ENCODE measurements at regions not wholly inside any gene's neighbourhood (a gene's known extent, or its start where the extent isn't known, plus 50 kb on each side); places are given as distances from the start of the nearest gene placed in this dataset.

- intact Hi-C loops (cut with DNase I): loop anchor here in 1 of 10 donors (5.0 kb wide), 1 partner anchor 47 kb away; no protein-coding TSS in a partner anchor
- WGBS, 2 donors: 62 to 67% methylated on average over 9 of the region's 9 CpGs
These were observed 193.9 kb upstream of the PLXNC1 start for GRCh38 chr12:93954166-93955112.

GRCh38 chr12:93956551-93956950 lies 191.8 kb upstream of the PLXNC1 start:
- Histone ChIP-seq H3K4me3 (no peak overlapping the region), H3K36me3 (no peaks in the 10 kb centered on the region), H3K4me1 (peaks cover 0 to 6% (median 0%) of the 10 kb centered on the region in 9 donors), H3K27me3 (no peaks in the 10 kb centered on the region), H3K27ac (peak overlapping the region in 3 of 10 donors; percentile 2 to 71 (median 22)), H3K9me3 (peaks cover 0 to 7% (median 0%) of the 10 kb centered on the region in 11 donors)
- no peak for ATAC-seq
- 87 to 89% methylated on average over 2 of the region's 2 CpGs for WGBS, 2 donors
- no peak for DNase-seq
- intact Hi-C loops (cut with DNase I): no loop called here
- TF ChIP-seq, protein P1, sequence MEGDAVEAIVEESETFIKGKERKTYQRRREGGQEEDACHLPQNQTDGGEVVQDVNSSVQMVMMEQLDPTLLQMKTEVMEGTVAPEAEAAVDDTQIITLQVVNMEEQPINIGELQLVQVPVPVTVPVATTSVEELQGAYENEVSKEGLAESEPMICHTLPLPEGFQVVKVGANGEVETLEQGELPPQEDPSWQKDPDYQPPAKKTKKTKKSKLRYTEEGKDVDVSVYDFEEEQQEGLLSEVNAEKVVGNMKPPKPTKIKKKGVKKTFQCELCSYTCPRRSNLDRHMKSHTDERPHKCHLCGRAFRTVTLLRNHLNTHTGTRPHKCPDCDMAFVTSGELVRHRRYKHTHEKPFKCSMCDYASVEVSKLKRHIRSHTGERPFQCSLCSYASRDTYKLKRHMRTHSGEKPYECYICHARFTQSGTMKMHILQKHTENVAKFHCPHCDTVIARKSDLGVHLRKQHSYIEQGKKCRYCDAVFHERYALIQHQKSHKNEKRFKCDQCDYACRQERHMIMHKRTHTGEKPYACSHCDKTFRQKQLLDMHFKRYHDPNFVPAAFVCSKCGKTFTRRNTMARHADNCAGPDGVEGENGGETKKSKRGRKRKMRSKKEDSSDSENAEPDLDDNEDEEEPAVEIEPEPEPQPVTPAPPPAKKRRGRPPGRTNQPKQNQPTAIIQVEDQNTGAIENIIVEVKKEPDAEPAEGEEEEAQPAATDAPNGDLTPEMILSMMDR (IDR thresholded peaks at IDR 0.05): no peak

More at GRCh38 chr12:93954166-93955112, 193.9 kb upstream of the PLXNC1 start:
- TF ChIP-seq, protein P1 (IDR thresholded peaks at IDR 0.05): no peak
- Histone ChIP-seq H3K36me3 (no peaks in the 10 kb centered on the region), H3K4me3 (no peak overlapping the region), H3K9me3 (peaks cover 0 to 9% (median 0%) of the 10 kb centered on the region in 11 donors), H3K4me1 (peaks cover 0 to 6% (median 0%) of the 10 kb centered on the region in 9 donors), H3K27ac (peak overlapping the region in 7 of 10 donors; percentile 29 to 77 (median 43)), H3K27me3 (no peaks in the 10 kb centered on the region)
- ATAC-seq (peak; percentile 81 to 96 (median 92)), DNase-seq (peak; percentile 12 to 28)

DNA sequence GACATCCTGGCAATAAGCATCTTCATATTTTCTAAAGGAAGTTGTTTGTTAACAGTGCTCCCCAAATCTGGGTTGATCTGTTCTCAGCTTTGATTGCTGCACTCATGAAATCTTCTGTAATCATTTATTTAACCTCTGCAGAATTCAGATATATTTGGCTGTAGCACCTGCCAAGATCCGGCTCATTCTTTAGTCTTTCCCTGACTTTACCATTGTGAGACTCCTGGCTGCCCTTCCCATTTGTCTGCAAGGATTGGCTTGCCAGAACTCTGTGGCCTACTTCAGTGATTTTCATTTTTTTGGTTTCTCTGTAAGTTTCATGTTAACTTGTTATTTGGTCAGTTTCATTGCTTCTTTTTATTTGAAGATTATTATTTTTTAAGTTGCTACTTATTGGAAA lies 191.2 kb upstream of the PLXNC1 start:
- intact Hi-C loops (cut with DNase I): no loop called here
- Histone ChIP-seq H3K4me3 (no peak overlapping the region), H3K9me3 (peaks cover 0 to 13% (median 0%) of the 10 kb centered on the region in 11 donors), H3K36me3 (no peaks in the 10 kb centered on the region), H3K4me1 (peaks cover 0 to 6% (median 0%) of the 10 kb centered on the region in 9 donors), H3K27me3 (no peaks in the 10 kb centered on the region), H3K27ac (peak overlapping the region in 2 of 10 donors; percentile 22 to 71)
- TF ChIP-seq, protein P1 (IDR thresholded peaks at IDR 0.05): no peak
- no peak for DNase-seq
- WGBS, 2 donors: 78 to 81% methylated on average over 1 of the region's 1 CpG
- no peak for ATAC-seq

DNA sequence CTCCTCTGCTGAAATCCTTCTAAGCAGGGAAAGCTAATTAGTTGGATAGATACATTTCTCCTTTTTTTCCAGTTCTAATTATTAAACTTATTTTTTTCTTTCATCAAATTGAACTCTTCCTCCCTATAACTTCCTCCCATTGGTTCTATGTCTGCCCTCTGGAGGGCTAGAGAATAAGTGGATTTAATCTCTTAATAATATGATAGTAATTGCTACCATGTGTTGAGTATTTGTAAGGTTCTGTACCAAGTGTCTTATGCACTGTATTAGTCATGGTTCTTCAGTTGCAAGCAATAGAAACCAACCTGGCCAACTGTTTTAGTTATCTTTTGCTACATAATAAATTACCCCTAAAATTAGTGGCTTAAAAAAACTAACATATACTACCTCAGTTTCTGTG lies 190.5 kb upstream of the PLXNC1 start:
- Histone ChIP-seq H3K36me3 (no peaks in the 10 kb centered on the region), H3K27ac (peak overlapping the region in 2 of 10 donors; percentile 22 to 71), H3K9me3 (peaks cover 0 to 18% (median 0%) of the 10 kb centered on the region in 11 donors), H3K4me3 (no peak overlapping the region), H3K27me3 (no peaks in the 10 kb centered on the region), H3K4me1 (peaks cover 0 to 6% (median 0%) of the 10 kb centered on the region in 9 donors)
- intact Hi-C loops (cut with DNase I): no loop called here
- TF ChIP-seq, protein P1 (IDR thresholded peaks at IDR 0.05): no peak
- DNase-seq: no peak
- ATAC-seq: no peak
